ENCODE measurements at regions not wholly inside any gene's neighbourhood (a gene's known extent, or its start where the extent isn't known, plus 50 kb on each side); places are given as distances from the start of the nearest gene placed in this dataset.
"Not testable (repeated sequence)": the region's sequence is repeated elsewhere in the genome, so short reads cannot be mapped to it uniquely, and the experiment has no call there.

- Histone ChIP-seq H3K9me3 (no peaks in the 10 kb centered on the region), H3K9ac (no peak overlapping the region), H4K20me1 (no peaks in the 10 kb centered on the region), H3K36me3 (no peaks in the 10 kb centered on the region), H3K27me3 (no peaks in the 10 kb centered on the region), H3K27ac (no peak overlapping the region), H3K4me1 (no peaks in the 10 kb centered on the region), H3K4me2 (no peak overlapping the region), H3K4me3 (no peak overlapping the region)
- no peak for TF ChIP-seq Cebpa-rat (IDR thresholded peaks at IDR 0.05)
Observed at GRCh38 chr3:17836092-17836491, 93.7 kb upstream of the TBC1D5 start.

GRCh38 chr3:17833786-17834559, 91.5 kb upstream of the TBC1D5 start:
- TF ChIP-seq Cebpa-rat (IDR thresholded peaks at IDR 0.05), result no peak
- Histone ChIP-seq H3K9ac (no peak overlapping the region), H3K27me3 (no peaks in the 10 kb centered on the region), H3K4me1 (no peaks in the 10 kb centered on the region), H4K20me1 (no peaks in the 10 kb centered on the region), H3K4me3 (no peak overlapping the region), H3K36me3 (no peaks in the 10 kb centered on the region), H3K9me3 (no peaks in the 10 kb centered on the region), H3K27ac (no peak overlapping the region), H3K4me2 (no peak overlapping the region)

GRCh38 chr3:17832016-17832415, 89.6 kb upstream of the TBC1D5 start:
- no peak overlapping the region for H3K4me2 ChIP-seq
- no peaks in the 10 kb centered on the region for H3K27me3 ChIP-seq
- TF ChIP-seq Cebpa-rat (IDR thresholded peaks at IDR 0.05), result no peak
- no peaks in the 10 kb centered on the region for H3K9me3 ChIP-seq
- H3K4me3 ChIP-seq, result no peak overlapping the region
- no peaks in the 10 kb centered on the region for H3K4me1 ChIP-seq
- no peak overlapping the region for H3K27ac ChIP-seq
- H3K9ac ChIP-seq, result no peak overlapping the region
- H4K20me1 ChIP-seq, result no peaks in the 10 kb centered on the region
- H3K36me3 ChIP-seq, result no peaks in the 10 kb centered on the region

DNA sequence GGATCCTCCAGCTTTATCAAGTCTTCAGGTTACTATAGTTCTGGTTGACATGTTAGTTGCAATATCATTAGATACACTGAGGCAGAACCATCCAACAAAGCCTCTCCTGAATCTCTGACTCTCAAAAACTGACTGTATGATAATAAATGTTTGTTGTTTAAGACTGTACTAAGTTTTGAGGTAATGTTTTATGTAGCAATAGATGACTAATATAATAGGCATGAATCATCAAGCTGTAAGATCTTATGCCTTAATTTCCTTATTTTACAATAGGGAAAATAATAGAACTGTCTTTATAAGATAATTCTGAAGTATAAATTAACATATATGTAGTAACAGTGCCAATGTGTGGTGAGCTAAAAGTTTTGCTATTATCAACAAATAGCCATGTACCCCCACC, 88.9 kb upstream of the TBC1D5 start:
- no peaks in the 10 kb centered on the region for H3K9me3 ChIP-seq
- H3K4me1 ChIP-seq, result no peaks in the 10 kb centered on the region
- no peak overlapping the region for H3K4me2 ChIP-seq
- no peak overlapping the region for H3K9ac ChIP-seq
- no peak overlapping the region for H3K27ac ChIP-seq
- H4K20me1 ChIP-seq, result no peaks in the 10 kb centered on the region
- H3K4me3 ChIP-seq, result no peak overlapping the region
- H3K27me3 ChIP-seq, result no peaks in the 10 kb centered on the region
- no peak for TF ChIP-seq Cebpa-rat (IDR thresholded peaks at IDR 0.05)
- H3K36me3 ChIP-seq, result no peaks in the 10 kb centered on the region

- no peak overlapping the region for H3K4me3 ChIP-seq
- no peaks in the 10 kb centered on the region for H3K4me1 ChIP-seq
- no peak overlapping the region for H3K27ac ChIP-seq
- no peaks in the 10 kb centered on the region for H3K9me3 ChIP-seq
- H4K20me1 ChIP-seq, result no peaks in the 10 kb centered on the region
- H3K4me2 ChIP-seq, result no peak overlapping the region
- TF ChIP-seq Cebpa-rat (IDR thresholded peaks at IDR 0.05), result no peak
- H3K9ac ChIP-seq, result no peak overlapping the region
- no peaks in the 10 kb centered on the region for H3K27me3 ChIP-seq
- H3K36me3 ChIP-seq, result no peaks in the 10 kb centered on the region
Observed at GRCh38 chr3:17830788-17831187, 88.4 kb upstream of the TBC1D5 start.

DNA sequence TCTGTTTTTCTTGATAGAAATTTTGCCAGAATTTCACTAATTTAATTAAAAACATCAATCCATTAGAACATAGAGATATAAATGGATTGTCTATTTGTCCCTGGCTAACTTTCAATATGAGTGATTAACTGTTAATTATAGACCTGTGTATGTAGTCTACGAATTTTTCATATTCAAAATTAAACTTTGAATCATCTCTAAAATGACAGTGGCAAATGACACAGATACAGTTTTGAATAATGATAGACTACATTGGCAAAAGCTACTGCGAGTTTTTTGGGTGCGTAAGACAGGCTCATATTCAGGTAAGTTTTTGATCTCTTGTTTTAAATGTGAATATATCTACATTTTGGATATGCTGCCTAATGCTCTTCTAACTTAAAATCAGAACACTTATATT, 86.0 kb upstream of the TBC1D5 start:
- TF ChIP-seq Cebpa-rat (IDR thresholded peaks at IDR 0.05), result no peak
- H3K4me1 ChIP-seq, result no peaks in the 10 kb centered on the region
- H3K9ac ChIP-seq, result no peak overlapping the region
- H3K4me2 ChIP-seq, result no peak overlapping the region
- H3K27ac ChIP-seq, result no peak overlapping the region
- H3K36me3 ChIP-seq, result no peaks in the 10 kb centered on the region
- H3K9me3 ChIP-seq, result no peaks in the 10 kb centered on the region
- no peak overlapping the region for H3K4me3 ChIP-seq
- no peaks in the 10 kb centered on the region for H4K20me1 ChIP-seq
- no peaks in the 10 kb centered on the region for H3K27me3 ChIP-seq

GRCh38 chr3:17825298-17825697, 82.9 kb upstream of the TBC1D5 start:
- Histone ChIP-seq H3K4me2 (no peak overlapping the region), H3K27ac (no peak overlapping the region), H4K20me1 (no peaks in the 10 kb centered on the region), H3K27me3 (no peaks in the 10 kb centered on the region), H3K4me3 (no peak overlapping the region), H3K9me3 (no peaks in the 10 kb centered on the region), H3K9ac (no peak overlapping the region), H3K4me1 (no peaks in the 10 kb centered on the region), H3K36me3 (no peaks in the 10 kb centered on the region)
- TF ChIP-seq Cebpa-rat (IDR thresholded peaks at IDR 0.05), result no peak

DNA sequence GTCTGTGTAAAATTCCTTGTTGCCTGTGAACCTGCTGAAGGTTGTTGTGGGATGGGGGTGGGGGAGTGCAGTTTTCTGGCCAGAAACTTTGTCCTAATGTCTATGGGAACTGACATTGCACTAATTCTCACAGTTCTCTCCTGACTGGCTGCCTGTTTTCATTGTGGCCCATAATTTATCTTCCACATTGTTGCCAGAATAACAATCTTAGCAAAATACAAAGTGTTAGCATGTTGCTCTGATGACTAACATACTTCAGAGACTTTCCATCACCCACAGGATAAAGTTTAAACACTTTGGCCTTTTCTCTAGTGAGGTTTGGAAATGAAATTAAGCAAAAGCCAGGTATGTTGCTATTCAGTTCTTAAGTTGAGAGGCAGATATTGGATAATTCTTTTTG, 81.4 kb upstream of the TBC1D5 start:
- Histone ChIP-seq H3K9me3 (no peaks in the 10 kb centered on the region), H3K9ac (no peak overlapping the region), H3K27ac (no peak overlapping the region), H3K4me2 (no peak overlapping the region), H3K4me3 (no peak overlapping the region), H3K27me3 (no peaks in the 10 kb centered on the region), H3K36me3 (no peaks in the 10 kb centered on the region), H3K4me1 (no peaks in the 10 kb centered on the region), H4K20me1 (no peaks in the 10 kb centered on the region)
- TF ChIP-seq Cebpa-rat (IDR thresholded peaks at IDR 0.05), result no peak

GRCh38 chr3:17823036-17823435, 80.6 kb upstream of the TBC1D5 start:
- Histone ChIP-seq H3K4me1 (no peaks in the 10 kb centered on the region), H3K27me3 (no peaks in the 10 kb centered on the region), H3K4me2 (no peak overlapping the region), H3K27ac (no peak overlapping the region), H4K20me1 (no peaks in the 10 kb centered on the region), H3K9ac (no peak overlapping the region), H3K36me3 (no peaks in the 10 kb centered on the region), H3K9me3 (peaks cover 6% of the 10 kb centered on the region; the same call in 1 of the 2 replicates), H3K4me3 (no peak overlapping the region)
- no peak for TF ChIP-seq Cebpa-rat (IDR thresholded peaks at IDR 0.05)

DNA sequence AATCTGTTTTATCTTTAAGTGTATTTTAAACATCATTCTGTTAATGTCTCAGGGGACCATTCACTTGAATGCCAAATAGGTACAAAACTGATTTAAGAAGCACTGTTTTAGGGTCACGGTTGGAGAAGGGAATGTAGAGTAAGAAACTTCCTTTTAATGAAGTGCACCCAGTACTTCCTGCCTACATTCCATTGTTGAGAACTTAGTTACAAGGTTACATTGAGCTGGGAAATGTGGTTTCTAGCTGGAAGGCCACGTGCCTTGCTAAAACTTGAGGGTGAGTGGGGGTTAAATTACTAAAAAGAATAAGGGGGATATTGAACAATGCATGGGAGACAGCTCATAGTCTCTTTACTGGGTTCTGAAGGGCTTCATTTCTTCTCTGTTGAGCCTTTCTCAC, 78.3 kb upstream of the TBC1D5 start:
- Histone ChIP-seq H3K36me3 (no peaks in the 10 kb centered on the region), H3K4me2 (no peak overlapping the region), H3K9ac (no peak overlapping the region), H3K27me3 (no peaks in the 10 kb centered on the region), H3K4me3 (no peak overlapping the region), H3K4me1 (no peaks in the 10 kb centered on the region), H3K27ac (no peak overlapping the region), H3K9me3 (peaks cover 25% of the 10 kb centered on the region), H4K20me1 (no peaks in the 10 kb centered on the region)
- no peak for TF ChIP-seq Cebpa-rat (IDR thresholded peaks at IDR 0.05)

DNA sequence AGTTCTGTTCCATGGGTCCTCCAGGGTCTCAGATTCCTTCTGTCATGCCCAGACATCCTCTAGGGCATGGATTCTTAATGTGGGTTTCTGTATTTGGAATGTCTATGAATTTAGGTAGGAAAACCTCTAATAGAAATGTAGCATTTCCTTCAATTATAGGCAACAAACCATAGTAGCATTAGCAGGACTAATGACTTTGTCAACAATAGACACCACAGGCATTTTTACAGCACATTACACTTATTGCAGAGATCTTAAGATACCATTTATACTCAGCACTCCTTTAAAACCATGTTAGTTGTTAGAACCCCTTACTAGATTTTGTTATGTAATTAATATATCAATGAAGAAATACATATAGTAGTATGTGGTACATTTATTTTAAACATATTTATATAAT, 77.8 kb upstream of the TBC1D5 start:
- Histone ChIP-seq H3K4me2 (no peak overlapping the region), H3K27ac (no peak overlapping the region), H3K27me3 (no peaks in the 10 kb centered on the region), H3K4me1 (no peaks in the 10 kb centered on the region), H3K4me3 (no peak overlapping the region), H3K9me3 (peaks cover 25% of the 10 kb centered on the region), H4K20me1 (no peaks in the 10 kb centered on the region), H3K9ac (no peak overlapping the region), H3K36me3 (no peaks in the 10 kb centered on the region)
- no peak for TF ChIP-seq Cebpa-rat (IDR thresholded peaks at IDR 0.05)

DNA sequence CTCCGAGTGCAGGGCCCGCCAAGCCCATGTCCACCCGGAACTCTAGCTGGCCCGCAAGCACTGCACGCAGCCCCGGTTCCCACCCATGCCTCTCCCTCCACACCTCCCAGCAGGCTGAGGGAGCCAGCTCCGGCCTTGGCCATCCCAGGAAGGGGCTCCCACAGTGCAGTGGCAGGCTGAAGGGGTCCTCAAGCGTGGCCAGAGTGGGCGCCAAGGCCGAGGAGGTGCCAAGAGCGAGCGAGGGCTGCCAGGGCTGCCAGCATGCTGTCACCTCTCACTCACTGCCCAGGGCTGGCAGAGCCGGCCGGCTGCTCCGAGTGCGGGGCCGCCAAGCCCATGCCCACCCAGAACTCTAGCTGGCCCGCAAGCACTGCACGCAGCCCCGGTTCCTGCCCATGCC, 75.5 kb upstream of the TBC1D5 start:
- H3K4me2 ChIP-seq, H3K27me3 ChIP-seq, H3K4me1 ChIP-seq, H3K4me3 ChIP-seq, H3K9ac ChIP-seq, H4K20me1 ChIP-seq, H3K27ac ChIP-seq, H3K36me3 ChIP-seq: not testable (repeated sequence)
- H3K9me3 ChIP-seq, result peaks cover 25% of the 10 kb centered on the region
